SH-SY5Y (cell line): ENCODE measurements at regions not wholly inside any gene's neighbourhood (a gene's known extent, or its start where the extent isn't known, plus 50 kb on each side); places are given as distances from the start of the nearest gene placed in this dataset.

Source experiments
- GATA2 ChIP-seq: IDR thresholded peaks from 2 replicates; pipeline ENCODE4 v1.6.1; 2011; ENCODE audit warnings: mild to moderate bottlenecking, low read depth, low read length
- GATA3 ChIP-seq: IDR thresholded peaks from 2 replicates; pipeline ENCODE4 v1.6.1; 2011; ENCODE audit warnings: low read depth, mild to moderate bottlenecking, low read length, moderate library complexity

GRCh38 chr10:124262971-124263370 lies 155.8 kb downstream of the OAT start:
- no peak for TF ChIP-seq GATA2
- no peak for TF ChIP-seq GATA3

- TF ChIP-seq GATA3 (no peak), GATA2 (no peak)
These were observed 156.4 kb downstream of the OAT start for GRCh38 chr10:124262234-124262865.

- TF ChIP-seq GATA3 (no peak), GATA2 (no peak)
These were observed 159.4 kb downstream of the OAT start for GRCh38 chr10:124259139-124259825.

GRCh38 chr10:124257781-124258180 lies 160.9 kb downstream of the OAT start:
- TF ChIP-seq GATA3 (no peak), GATA2 (no peak)

GRCh38 chr10:124256151-124256550 lies 162.6 kb downstream of the OAT start:
- TF ChIP-seq GATA2 = no peak

- TF ChIP-seq GATA2 (no peak), GATA3 (no peak)
These were observed 162.2 kb upstream of the CHST15 start for GRCh38 chr10:124255556-124255955.

- TF ChIP-seq GATA3 (peak; percentile 34; the same call in 1 of the 2 replicates), GATA2 (peak; percentile 87)
These were observed 161.1 kb upstream of the CHST15 start for GRCh38 chr10:124254490-124254889.

- no peak for TF ChIP-seq GATA3
- TF ChIP-seq GATA2 = no peak
These were observed 159.6 kb upstream of the CHST15 start for GRCh38 chr10:124253006-124253405.

GRCh38 chr10:124252097-124252715 lies 158.8 kb upstream of the CHST15 start:
- TF ChIP-seq GATA2 (no peak), GATA3 (no peak)

- TF ChIP-seq GATA3 (no peak), GATA2 (no peak)
These were observed 158.1 kb upstream of the CHST15 start for GRCh38 chr10:124251317-124252065.

GRCh38 chr10:124250506-124250905 lies 157.1 kb upstream of the CHST15 start:
- TF ChIP-seq GATA3 (no peak), GATA2 (no peak)

GRCh38 chr10:124249812-124250432 lies 156.5 kb upstream of the CHST15 start:
- TF ChIP-seq GATA2 (no peak), GATA3 (no peak)

- no peak for TF ChIP-seq GATA3
- TF ChIP-seq GATA2 = no peak
These were observed 155.8 kb upstream of the CHST15 start for GRCh38 chr10:124249196-124249595.
